Vagina (tissue), 2 donors: ENCODE measurements at regions not wholly inside any gene's neighbourhood (a gene's known extent, or its start where the extent isn't known, plus 50 kb on each side); places are given as distances from the start of the nearest gene placed in this dataset.

Source experiments
- DNase-seq, 2 donors: peaks; one replicate each; pipeline ENCODE4 v3.0.0-alpha.2; 2017; ENCODE audit errors: extremely low spot score in 2 of 2
- H3K27ac ChIP-seq: fragments of 200-600 bp; sonication (generic); one replicate; pipeline ENCODE4 v1.5.1; 2019
- H3K27me3 ChIP-seq: fragments of 200-600 bp; sonication (generic); one replicate; pipeline ENCODE4 v1.5.1; 2019
- H3K36me3 ChIP-seq, 2 donors: fragments of 200-600 bp; sonication (generic); one replicate each; pipeline ENCODE4 v1.5.1; 2017 to 2019
- H3K4me1 ChIP-seq: fragments of 200-600 bp; sonication (generic); one replicate; pipeline ENCODE4 v1.5.1; 2019
- H3K4me3 ChIP-seq, 2 donors: fragments of 200-600 bp; sonication (generic); 1 replicate in 1 of 2; 2 replicates in 1 of 2; pipeline ENCODE4 v1.5.1; 2016 to 2019
- H3K9me3 ChIP-seq: fragments of 200-600 bp; sonication (generic); one replicate; pipeline ENCODE4 v1.5.1; 2019
- POLR2A ChIP-seq, 2 donors: fragments of 450-650 bp; IDR thresholded peaks; one replicate each; pipeline ENCODE4 v1.6.1; 2017; ENCODE audit warnings: antibody characterized with exemption in 2 of 2, mild to moderate bottlenecking in 2 of 2, moderate library complexity in 2 of 2
- POLR2AphosphoS5 ChIP-seq, 2 donors: sonication (generic); formaldehyde crosslinking; IDR thresholded peaks; one replicate each; pipeline ENCODE4 v1.9.0; 2017; ENCODE audit warnings: antibody characterized with exemption in 2 of 2, mild to moderate bottlenecking in 2 of 2, low read depth in 1 of 2; ENCODE audit not compliant: insufficient read depth in 1 of 2
- intact Hi-C: fragments of 100-400 bp; cut with DNase I; formaldehyde crosslinking; loops from one replicate; pipeline ENCODE4 v1.15.1; 2023
- TF ChIP-seq, protein P1 (sequence below), 3 experiments: fragments of 450-650 bp in 2 of 3; fragments of 200-600 bp in 1 of 3; sonication (generic) in 1 of 3; IDR thresholded peaks; one replicate each; pipeline ENCODE4 v1.5.1; 2017 to 2019; ENCODE audit warnings: antibody characterized with exemption in 3 of 3, mild to moderate bottlenecking in 2 of 3, moderate library complexity in 2 of 3

- TF ChIP-seq, protein P1, sequence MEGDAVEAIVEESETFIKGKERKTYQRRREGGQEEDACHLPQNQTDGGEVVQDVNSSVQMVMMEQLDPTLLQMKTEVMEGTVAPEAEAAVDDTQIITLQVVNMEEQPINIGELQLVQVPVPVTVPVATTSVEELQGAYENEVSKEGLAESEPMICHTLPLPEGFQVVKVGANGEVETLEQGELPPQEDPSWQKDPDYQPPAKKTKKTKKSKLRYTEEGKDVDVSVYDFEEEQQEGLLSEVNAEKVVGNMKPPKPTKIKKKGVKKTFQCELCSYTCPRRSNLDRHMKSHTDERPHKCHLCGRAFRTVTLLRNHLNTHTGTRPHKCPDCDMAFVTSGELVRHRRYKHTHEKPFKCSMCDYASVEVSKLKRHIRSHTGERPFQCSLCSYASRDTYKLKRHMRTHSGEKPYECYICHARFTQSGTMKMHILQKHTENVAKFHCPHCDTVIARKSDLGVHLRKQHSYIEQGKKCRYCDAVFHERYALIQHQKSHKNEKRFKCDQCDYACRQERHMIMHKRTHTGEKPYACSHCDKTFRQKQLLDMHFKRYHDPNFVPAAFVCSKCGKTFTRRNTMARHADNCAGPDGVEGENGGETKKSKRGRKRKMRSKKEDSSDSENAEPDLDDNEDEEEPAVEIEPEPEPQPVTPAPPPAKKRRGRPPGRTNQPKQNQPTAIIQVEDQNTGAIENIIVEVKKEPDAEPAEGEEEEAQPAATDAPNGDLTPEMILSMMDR (IDR thresholded peaks at IDR 0.05): no peak
- TF ChIP-seq POLR2AphosphoS5 (IDR thresholded peaks at IDR 0.05; ENCODE audit: insufficient read depth in 1 of 2, low read depth in 1 of 2) (no peak), POLR2A (IDR thresholded peaks at IDR 0.05) (no peak)
- intact Hi-C loops: no loop called here
- no peaks in the 10 kb centered on the region for H3K4me1 ChIP-seq
- H3K9me3 ChIP-seq: no peaks in the 10 kb centered on the region
- no peak overlapping the region for H3K4me3 ChIP-seq
- DNase-seq: no peak
- H3K36me3 ChIP-seq: no peaks in the 10 kb centered on the region
- no peak overlapping the region for H3K27ac ChIP-seq
- no peaks in the 10 kb centered on the region for H3K27me3 ChIP-seq
These were observed 373.6 kb upstream of the ZNF608 start for GRCh38 chr5:125120012-125120411.

DNA sequence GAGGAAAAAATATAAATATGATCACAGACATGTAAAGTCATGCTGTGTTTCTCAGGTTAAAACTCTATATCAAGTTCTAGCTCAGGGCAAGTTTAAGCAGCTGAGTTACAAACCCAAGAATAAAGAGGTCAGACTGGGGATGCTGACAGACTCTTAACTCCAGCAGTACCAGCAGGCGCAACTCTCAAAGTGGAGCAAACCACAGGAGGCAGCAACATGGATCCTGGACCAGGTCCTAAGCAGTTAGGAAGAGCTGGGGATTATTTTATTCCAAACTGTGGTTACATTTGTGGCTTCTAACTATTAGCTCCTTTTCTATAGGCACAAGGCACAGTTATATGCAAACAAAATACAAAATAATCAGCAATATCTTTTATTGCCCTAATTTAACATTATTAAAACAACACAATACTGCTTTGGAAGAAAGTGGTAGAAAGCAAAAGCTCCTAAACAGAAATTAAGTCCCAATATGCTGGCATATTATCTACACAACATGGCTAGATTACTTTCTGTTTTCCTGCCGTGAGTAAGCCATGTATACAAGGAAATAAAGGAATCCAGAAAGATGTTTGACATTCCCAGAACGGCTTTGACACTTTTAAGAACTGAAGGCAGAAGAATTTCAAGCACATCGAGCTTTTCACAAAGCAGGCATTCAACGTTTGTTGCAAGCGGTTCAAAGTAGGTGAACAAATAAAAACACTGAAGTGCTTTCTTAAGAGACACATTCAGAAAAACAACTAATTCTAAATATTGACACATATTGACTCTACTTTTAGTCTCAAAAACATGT is 378.8 kb upstream of the ZNF608 start:
- DNase-seq: no peak
- H3K4me1 ChIP-seq: no peaks in the 10 kb centered on the region
- no peaks in the 10 kb centered on the region for H3K27me3 ChIP-seq
- H3K4me3 ChIP-seq: no peak overlapping the region
- intact Hi-C loops: no loop called here
- H3K27ac ChIP-seq: no peak overlapping the region
- H3K9me3 ChIP-seq: no peaks in the 10 kb centered on the region
- TF ChIP-seq POLR2A (IDR thresholded peaks at IDR 0.05) (no peak), POLR2AphosphoS5 (IDR thresholded peaks at IDR 0.05; ENCODE audit: insufficient read depth in 1 of 2, low read depth in 1 of 2) (no peak)
- TF ChIP-seq, protein P1 (IDR thresholded peaks at IDR 0.05): no peak
- no peaks in the 10 kb centered on the region for H3K36me3 ChIP-seq

GRCh38 chr5:125126050-125126449 is 379.6 kb upstream of the ZNF608 start:
- no peaks in the 10 kb centered on the region for H3K36me3 ChIP-seq
- no peak overlapping the region for H3K27ac ChIP-seq
- no peaks in the 10 kb centered on the region for H3K27me3 ChIP-seq
- no peaks in the 10 kb centered on the region for H3K9me3 ChIP-seq
- TF ChIP-seq POLR2A (IDR thresholded peaks at IDR 0.05): no peak
- TF ChIP-seq, protein P1 (IDR thresholded peaks at IDR 0.05): no peak
- no peak for TF ChIP-seq POLR2AphosphoS5 (IDR thresholded peaks at IDR 0.05; ENCODE audit: insufficient read depth in 1 of 2, low read depth in 1 of 2)
- no peak overlapping the region for H3K4me3 ChIP-seq
- DNase-seq: no peak
- H3K4me1 ChIP-seq: no peaks in the 10 kb centered on the region
- intact Hi-C loops: no loop called here

GRCh38 chr5:125129151-125129806 is 382.8 kb upstream of the ZNF608 start:
- intact Hi-C loops: no loop called here
- no peak for DNase-seq
- H3K27me3 ChIP-seq: no peaks in the 10 kb centered on the region
- TF ChIP-seq, protein P1 (IDR thresholded peaks at IDR 0.05): no peak
- TF ChIP-seq POLR2A (IDR thresholded peaks at IDR 0.05): no peak
- TF ChIP-seq POLR2AphosphoS5 (IDR thresholded peaks at IDR 0.05; ENCODE audit: insufficient read depth in 1 of 2, low read depth in 1 of 2): no peak
- no peak overlapping the region for H3K4me3 ChIP-seq
- H3K9me3 ChIP-seq: no peaks in the 10 kb centered on the region
- H3K27ac ChIP-seq: no peak overlapping the region
- H3K36me3 ChIP-seq: no peaks in the 10 kb centered on the region
- no peaks in the 10 kb centered on the region for H3K4me1 ChIP-seq

DNA sequence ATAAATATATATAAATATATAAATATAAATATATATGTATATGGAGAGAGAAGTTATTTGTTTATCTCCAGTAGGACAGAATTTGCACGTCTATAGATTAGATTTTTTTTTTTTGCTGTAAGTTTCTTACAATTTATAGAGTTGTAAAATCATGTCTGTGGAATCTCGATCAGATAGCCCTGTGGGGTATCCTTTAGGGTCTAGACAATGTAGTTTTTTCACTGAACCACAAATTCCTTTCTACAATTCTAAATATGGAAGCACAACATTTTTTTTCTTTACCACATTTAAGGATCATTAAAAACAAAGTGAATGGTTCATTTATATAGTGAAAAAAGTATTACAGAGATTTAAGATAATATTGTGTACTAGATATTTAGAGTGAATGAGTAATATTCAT is 384.2 kb upstream of the ZNF608 start:
- no peak overlapping the region for H3K4me3 ChIP-seq
- no peaks in the 10 kb centered on the region for H3K36me3 ChIP-seq
- no peaks in the 10 kb centered on the region for H3K27me3 ChIP-seq
- intact Hi-C loops: no loop called here
- no peak for DNase-seq
- H3K9me3 ChIP-seq: no peaks in the 10 kb centered on the region
- H3K27ac ChIP-seq: no peak overlapping the region
- TF ChIP-seq POLR2A (IDR thresholded peaks at IDR 0.05) (no peak), POLR2AphosphoS5 (IDR thresholded peaks at IDR 0.05; ENCODE audit: insufficient read depth in 1 of 2, low read depth in 1 of 2) (no peak)
- TF ChIP-seq, protein P1 (IDR thresholded peaks at IDR 0.05): no peak
- H3K4me1 ChIP-seq: no peaks in the 10 kb centered on the region
